ENCODE measurements at regions not wholly inside any gene's neighbourhood (a gene's known extent, or its start where the extent isn't known, plus 50 kb on each side); places are given as distances from the start of the nearest gene placed in this dataset.

GRCh38 chr15:62393196-62393595 is 228.1 kb upstream of the C2CD4B start:
- no peaks in the 10 kb centered on the region for H3K27me3 ChIP-seq (ENCODE audit: control insufficient read depth, insufficient read depth, low read length)
- no peaks in the 10 kb centered on the region for H3K36me3 ChIP-seq (ENCODE audit: control insufficient read depth, insufficient read depth, low read length)
- DNase-seq (ENCODE audit: low read depth), result no peak
- TF ChIP-seq CTCF (IDR thresholded peaks at IDR 0.05; ENCODE audit: insufficient read depth, low read length, poor library complexity, severe bottlenecking), result no peak
- no peak overlapping the region for H3K4me3 ChIP-seq (ENCODE audit: low read depth, low read length)

- H3K36me3 ChIP-seq (ENCODE audit: control insufficient read depth, insufficient read depth, low read length), result no peaks in the 10 kb centered on the region
- no peak overlapping the region for H3K4me3 ChIP-seq (ENCODE audit: low read depth, low read length)
- no peaks in the 10 kb centered on the region for H3K27me3 ChIP-seq (ENCODE audit: control insufficient read depth, insufficient read depth, low read length)
- TF ChIP-seq CTCF (IDR thresholded peaks at IDR 0.05; ENCODE audit: insufficient read depth, low read length, poor library complexity, severe bottlenecking), result no peak
- no peak for DNase-seq (ENCODE audit: low read depth)
Measured at GRCh38 chr15:62394079-62394478, 229.0 kb upstream of the C2CD4B start.

GRCh38 chr15:62400778-62401177 is 235.7 kb upstream of the C2CD4B start:
- Histone ChIP-seq H3K27me3 (ENCODE audit: control insufficient read depth, insufficient read depth, low read length) (no peaks in the 10 kb centered on the region), H3K4me3 (ENCODE audit: low read depth, low read length) (no peak overlapping the region), H3K36me3 (ENCODE audit: control insufficient read depth, insufficient read depth, low read length) (no peaks in the 10 kb centered on the region)
- no peak for TF ChIP-seq CTCF (IDR thresholded peaks at IDR 0.05; ENCODE audit: insufficient read depth, low read length, poor library complexity, severe bottlenecking)
- DNase-seq (ENCODE audit: low read depth), result no peak

GRCh38 chr15:62402687-62403086 is 237.6 kb upstream of the C2CD4B start:
- no peaks in the 10 kb centered on the region for H3K27me3 ChIP-seq (ENCODE audit: control insufficient read depth, insufficient read depth, low read length)
- no peak overlapping the region for H3K4me3 ChIP-seq (ENCODE audit: low read depth, low read length)
- DNase-seq (ENCODE audit: low read depth), result no peak
- H3K36me3 ChIP-seq (ENCODE audit: control insufficient read depth, insufficient read depth, low read length), result no peaks in the 10 kb centered on the region
- TF ChIP-seq CTCF (IDR thresholded peaks at IDR 0.05; ENCODE audit: insufficient read depth, low read length, poor library complexity, severe bottlenecking), result no peak

GRCh38 chr15:62403164-62403809 is 238.2 kb upstream of the C2CD4B start:
- Histone ChIP-seq H3K36me3 (ENCODE audit: control insufficient read depth, insufficient read depth, low read length) (no peaks in the 10 kb centered on the region), H3K27me3 (ENCODE audit: control insufficient read depth, insufficient read depth, low read length) (no peaks in the 10 kb centered on the region), H3K4me3 (ENCODE audit: low read depth, low read length) (no peak overlapping the region)
- TF ChIP-seq CTCF (IDR thresholded peaks at IDR 0.05; ENCODE audit: insufficient read depth, low read length, poor library complexity, severe bottlenecking), result no peak
- DNase-seq (ENCODE audit: low read depth), result peak; percentile 10

All from kidney epithelial cell (primary cell).